ENCODE measurements at regions not wholly inside any gene's neighbourhood (a gene's known extent, or its start where the extent isn't known, plus 50 kb on each side); places are given as distances from the start of the nearest gene placed in this dataset.

- FAIRE-seq: no peak
- no peaks in the 10 kb centered on the region for H4K20me1 ChIP-seq (ENCODE audit: control insufficient read depth, insufficient read depth)
- H3K4me3 ChIP-seq: no peak overlapping the region
- ChIA-PET SMC1A (ENCODE audit: uncharacterized antibody, unreplicated experiment) (interaction anchor here (0.6 kb wide), 1 partner anchor 12 kb away, joined by 3 read pairs; no protein-coding TSS in a partner anchor), RAD21 (ENCODE audit: unreplicated experiment) (no interaction called here), CTCF (interaction anchor here (0.7 to 1.3 kb wide), 3 partner anchors 8 to 22 kb away, joined by 3 to 4 read pairs (median 3); no protein-coding TSS in a partner anchor), POLR2A (no interaction called here)
- H3K27ac ChIP-seq (ENCODE audit: control insufficient read depth, insufficient read depth): no peak overlapping the region
- H2AFZ ChIP-seq (ENCODE audit: control insufficient read depth, low read depth, low read length): no peak overlapping the region
- H3K9ac ChIP-seq (ENCODE audit: control insufficient read depth, insufficient read depth, low read length): no peak overlapping the region
- no peak overlapping the region for H3K4me2 ChIP-seq (ENCODE audit: control insufficient read depth, insufficient read depth)
- DNase-seq (ENCODE audit: low read depth, low spot score): no peak
- in situ Hi-C loops (cut with MboI): no loop called here
- no peaks in the 10 kb centered on the region for H3K79me2 ChIP-seq (ENCODE audit: control insufficient read depth, insufficient read depth, low read length)
- 53% methylated on average over 1 of the region's 1 CpG for WGBS (ENCODE audit: insufficient coverage, insufficient replicate concordance, low lambda C conversion rate, missing lambda C conversion rate)
- no TSS peak for BruUV-seq (replicated peaks)
- H3K9me3 ChIP-seq (replicated peaks; ENCODE audit: control insufficient read depth, insufficient read depth, low read length): no peaks in the 10 kb centered on the region; the same call in 2 of the 3 replicates
- intact Hi-C loops (cut with micrococcal nuclease; ENCODE audit: unreplicated experiment): no loop called here
- H3K4me1 ChIP-seq (ENCODE audit: control insufficient read depth, insufficient read depth, low read length): no peaks in the 10 kb centered on the region
- ATAC-seq: no peak
- no peaks in the 10 kb centered on the region for H3K36me3 ChIP-seq (ENCODE audit: control insufficient read depth in 2 of 2, insufficient read depth in 2 of 2, low read length in 1 of 2)
- H3K27me3 ChIP-seq (replicated peaks in 1 of 2; ENCODE audit: control insufficient read depth in 2 of 2, insufficient read depth in 2 of 2, low read length in 1 of 2): no peaks in the 10 kb centered on the region; a peak in 1 of 4 replicates
- TF ChIP-seq USF2 (IDR thresholded peaks at IDR 0.05; ENCODE audit: borderline replicate concordance, low read depth, low read length): no peak
- no peak for TF ChIP-seq DPF2 (IDR thresholded peaks at IDR 0.05)
- TF ChIP-seq ELK1 (IDR thresholded peaks at IDR 0.05; ENCODE audit: low read depth, low read length): no peak
- no peak for TF ChIP-seq ZNF384 (IDR thresholded peaks at IDR 0.05; ENCODE audit: borderline replicate concordance, low read depth, low read length)
- TF ChIP-seq BRCA1 (IDR thresholded peaks at IDR 0.05; ENCODE audit: low read depth, low read length): no peak
- TF ChIP-seq MAX (IDR thresholded peaks at IDR 0.05; ENCODE audit: low read depth, low read length): no peak
- no peak for TF ChIP-seq CREB1 (IDR thresholded peaks at IDR 0.05; ENCODE audit: low read depth)
- no peak for TF ChIP-seq RAD51 (IDR thresholded peaks at IDR 0.05)
- no peak for TF ChIP-seq MYC (IDR thresholded peaks at IDR 0.05; ENCODE audit: insufficient read depth, insufficient read length, insufficient replicate concordance, low read length, severe bottlenecking)
- TF ChIP-seq YBX1 (IDR thresholded peaks at IDR 0.05): no peak
- no peak for TF ChIP-seq MYB (IDR thresholded peaks at IDR 0.05; ENCODE audit: borderline replicate concordance, low read depth, low read length)
- TF ChIP-seq SIX5 (IDR thresholded peaks at IDR 0.05; ENCODE audit: low read depth, low read length, severe bottlenecking): no peak
- no peak for TF ChIP-seq MTA3 (IDR thresholded peaks at IDR 0.05; ENCODE audit: borderline replicate concordance, low read length)
- TF ChIP-seq, protein P1, sequence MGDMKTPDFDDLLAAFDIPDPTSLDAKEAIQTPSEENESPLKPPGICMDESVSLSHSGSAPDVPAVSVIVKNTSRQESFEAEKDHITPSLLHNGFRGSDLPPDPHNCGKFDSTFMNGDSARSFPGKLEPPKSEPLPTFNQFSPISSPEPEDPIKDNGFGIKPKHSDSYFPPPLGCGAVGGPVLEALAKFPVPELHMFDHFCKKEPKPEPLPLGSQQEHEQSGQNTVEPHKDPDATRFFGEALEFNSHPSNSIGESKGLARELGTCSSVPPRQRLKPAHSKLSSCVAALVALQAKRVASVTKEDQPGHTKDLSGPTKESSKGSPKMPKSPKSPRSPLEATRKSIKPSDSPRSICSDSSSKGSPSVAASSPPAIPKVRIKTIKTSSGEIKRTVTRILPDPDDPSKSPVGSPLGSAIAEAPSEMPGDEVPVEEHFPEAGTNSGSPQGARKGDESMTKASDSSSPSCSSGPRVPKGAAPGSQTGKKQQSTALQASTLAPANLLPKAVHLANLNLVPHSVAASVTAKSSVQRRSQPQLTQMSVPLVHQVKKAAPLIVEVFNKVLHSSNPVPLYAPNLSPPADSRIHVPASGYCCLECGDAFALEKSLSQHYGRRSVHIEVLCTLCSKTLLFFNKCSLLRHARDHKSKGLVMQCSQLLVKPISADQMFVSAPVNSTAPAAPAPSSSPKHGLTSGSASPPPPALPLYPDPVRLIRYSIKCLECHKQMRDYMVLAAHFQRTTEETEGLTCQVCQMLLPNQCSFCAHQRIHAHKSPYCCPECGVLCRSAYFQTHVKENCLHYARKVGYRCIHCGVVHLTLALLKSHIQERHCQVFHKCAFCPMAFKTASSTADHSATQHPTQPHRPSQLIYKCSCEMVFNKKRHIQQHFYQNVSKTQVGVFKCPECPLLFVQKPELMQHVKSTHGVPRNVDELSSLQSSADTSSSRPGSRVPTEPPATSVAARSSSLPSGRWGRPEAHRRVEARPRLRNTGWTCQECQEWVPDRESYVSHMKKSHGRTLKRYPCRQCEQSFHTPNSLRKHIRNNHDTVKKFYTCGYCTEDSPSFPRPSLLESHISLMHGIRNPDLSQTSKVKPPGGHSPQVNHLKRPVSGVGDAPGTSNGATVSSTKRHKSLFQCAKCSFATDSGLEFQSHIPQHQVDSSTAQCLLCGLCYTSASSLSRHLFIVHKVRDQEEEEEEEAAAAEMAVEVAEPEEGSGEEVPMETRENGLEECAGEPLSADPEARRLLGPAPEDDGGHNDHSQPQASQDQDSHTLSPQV (IDR thresholded peaks at IDR 0.05): no peak
- TF ChIP-seq POLR2AphosphoS5 (IDR thresholded peaks at IDR 0.05; ENCODE audit: low read length): no peak
- no peak for TF ChIP-seq RB1 (IDR thresholded peaks at IDR 0.05; ENCODE audit: borderline replicate concordance)
- no peak for TF ChIP-seq JUND (IDR thresholded peaks at IDR 0.05; ENCODE audit: low read depth, low read length)
Measured at GRCh38 chrX:37946197-37946596, 60.2 kb upstream of the SYTL5 start.

All from GM12878 (cell line).